ENCODE measurements at regions not wholly inside any gene's neighbourhood (a gene's known extent, or its start where the extent isn't known, plus 50 kb on each side); places are given as distances from the start of the nearest gene placed in this dataset.

- no peak overlapping the region for H3K27ac ChIP-seq (ENCODE audit: low read depth in 2 of 2, low read length in 1 of 2)
- H3K27me3 ChIP-seq (ENCODE audit: control insufficient read depth in 1 of 2, insufficient read depth in 2 of 2, low read length in 2 of 2): no peaks in the 10 kb centered on the region
- 60 to 69% methylated on average over 2 of the region's 2 CpGs for WGBS, 2 donors
- H3K36me3 ChIP-seq (ENCODE audit: control insufficient read depth in 2 of 2, insufficient read depth in 2 of 2, low read length in 1 of 2): no peaks in the 10 kb centered on the region
- H3K4me3 ChIP-seq (ENCODE audit: low read depth in 1 of 2, low read length in 2 of 2): no peak overlapping the region
- no peaks in the 10 kb centered on the region for H3K4me1 ChIP-seq (ENCODE audit: control insufficient read depth in 2 of 2, insufficient read depth in 2 of 2, low read length in 1 of 2)
- no peaks in the 10 kb centered on the region for H3K9me3 ChIP-seq (ENCODE audit: control insufficient read depth in 2 of 2, insufficient read depth in 1 of 2, low read depth in 1 of 2, low read length in 1 of 2)
Measured at GRCh38 chr12:84201976-84202375, 710.6 kb downstream of the SLC6A15 start.

DNA sequence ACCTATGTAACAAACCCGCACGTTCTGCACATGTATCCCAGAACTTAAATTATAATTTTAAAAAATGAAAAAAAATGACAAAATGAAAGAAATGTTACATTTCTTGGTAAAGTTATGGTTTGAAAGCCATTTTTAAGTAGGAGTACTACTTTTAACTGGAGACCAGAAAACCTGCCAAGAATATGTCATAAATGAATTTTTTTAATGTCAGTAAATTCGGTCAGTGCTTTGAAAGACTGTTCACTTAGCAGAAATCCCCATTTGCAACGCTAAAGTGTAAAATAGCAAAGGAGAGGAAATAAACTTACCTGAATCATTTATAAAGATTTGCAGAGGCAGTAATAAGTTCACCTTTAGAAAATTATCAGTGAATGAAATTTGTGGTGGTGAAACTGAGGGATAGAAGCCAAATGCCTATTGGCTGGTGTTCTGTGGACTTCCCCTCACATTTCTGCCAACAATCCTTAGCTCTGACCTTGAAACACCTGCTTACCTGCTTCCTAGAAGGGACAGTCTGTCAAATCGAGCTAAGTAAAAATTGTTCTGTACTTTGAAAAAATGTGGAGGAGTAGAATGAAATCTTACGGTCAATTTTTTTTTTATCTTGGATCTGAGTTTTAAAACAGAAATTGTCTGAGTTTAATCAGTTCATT lies 714.2 kb downstream of the SLC6A15 start:
- no peaks in the 10 kb centered on the region for H3K27me3 ChIP-seq (ENCODE audit: control insufficient read depth in 1 of 2, insufficient read depth in 2 of 2, low read length in 2 of 2)
- H3K36me3 ChIP-seq (ENCODE audit: control insufficient read depth in 2 of 2, insufficient read depth in 2 of 2, low read length in 1 of 2): no peaks in the 10 kb centered on the region
- no peak overlapping the region for H3K4me3 ChIP-seq (ENCODE audit: low read depth in 1 of 2, low read length in 2 of 2)
- WGBS, 2 donors: 55 to 60% methylated on average over 6 of the region's 6 CpGs
- H3K4me1 ChIP-seq (ENCODE audit: control insufficient read depth in 2 of 2, insufficient read depth in 2 of 2, low read length in 1 of 2): no peaks in the 10 kb centered on the region
- H3K9me3 ChIP-seq (ENCODE audit: control insufficient read depth in 2 of 2, insufficient read depth in 1 of 2, low read depth in 1 of 2, low read length in 1 of 2): no peaks in the 10 kb centered on the region
- no peak overlapping the region for H3K27ac ChIP-seq (ENCODE audit: low read depth in 2 of 2, low read length in 1 of 2)

GRCh38 chr12:84191779-84192178 lies 720.8 kb downstream of the SLC6A15 start:
- Histone ChIP-seq H3K27ac (ENCODE audit: low read depth in 2 of 2, low read length in 1 of 2) (no peak overlapping the region), H3K4me3 (ENCODE audit: low read depth in 1 of 2, low read length in 2 of 2) (no peak overlapping the region), H3K36me3 (ENCODE audit: control insufficient read depth in 2 of 2, insufficient read depth in 2 of 2, low read length in 1 of 2) (no peaks in the 10 kb centered on the region), H3K9me3 (ENCODE audit: control insufficient read depth in 2 of 2, insufficient read depth in 1 of 2, low read depth in 1 of 2, low read length in 1 of 2) (no peaks in the 10 kb centered on the region), H3K4me1 (ENCODE audit: control insufficient read depth in 2 of 2, insufficient read depth in 2 of 2, low read length in 1 of 2) (no peaks in the 10 kb centered on the region), H3K27me3 (ENCODE audit: control insufficient read depth in 1 of 2, insufficient read depth in 2 of 2, low read length in 2 of 2) (no peaks in the 10 kb centered on the region)
- WGBS, 2 donors: 50 to 51% methylated on average over 3 of the region's 3 CpGs

DNA sequence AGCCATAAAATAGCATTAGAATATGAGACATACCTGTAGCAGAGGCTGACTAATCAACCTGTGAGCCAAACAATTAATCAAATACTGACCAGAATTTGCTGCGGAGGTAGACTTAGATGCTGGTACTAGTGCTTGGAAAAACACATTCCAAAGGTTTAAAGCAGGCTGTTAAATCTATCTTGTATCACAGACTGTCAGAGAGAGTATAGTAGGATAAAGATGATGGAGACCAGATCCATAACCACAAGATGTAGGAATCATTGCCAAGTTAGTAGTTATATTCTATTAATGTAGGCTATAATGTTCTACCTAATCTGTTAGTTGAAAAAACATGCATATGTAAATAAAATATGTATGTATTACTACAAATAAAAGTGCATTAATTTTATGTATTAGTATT lies 726.2 kb downstream of the SLC6A15 start:
- Histone ChIP-seq H3K27ac (ENCODE audit: low read depth in 2 of 2, low read length in 1 of 2) (no peak overlapping the region), H3K27me3 (ENCODE audit: control insufficient read depth in 1 of 2, insufficient read depth in 2 of 2, low read length in 2 of 2) (no peaks in the 10 kb centered on the region), H3K4me3 (ENCODE audit: low read depth in 1 of 2, low read length in 2 of 2) (no peak overlapping the region), H3K9me3 (ENCODE audit: control insufficient read depth in 2 of 2, insufficient read depth in 1 of 2, low read depth in 1 of 2, low read length in 1 of 2) (no peaks in the 10 kb centered on the region), H3K36me3 (ENCODE audit: control insufficient read depth in 2 of 2, insufficient read depth in 2 of 2, low read length in 1 of 2) (no peaks in the 10 kb centered on the region), H3K4me1 (ENCODE audit: control insufficient read depth in 2 of 2, insufficient read depth in 2 of 2, low read length in 1 of 2) (no peaks in the 10 kb centered on the region)
- 52 to 58% methylated on average over 1 of the region's 1 CpG for WGBS, 2 donors

DNA sequence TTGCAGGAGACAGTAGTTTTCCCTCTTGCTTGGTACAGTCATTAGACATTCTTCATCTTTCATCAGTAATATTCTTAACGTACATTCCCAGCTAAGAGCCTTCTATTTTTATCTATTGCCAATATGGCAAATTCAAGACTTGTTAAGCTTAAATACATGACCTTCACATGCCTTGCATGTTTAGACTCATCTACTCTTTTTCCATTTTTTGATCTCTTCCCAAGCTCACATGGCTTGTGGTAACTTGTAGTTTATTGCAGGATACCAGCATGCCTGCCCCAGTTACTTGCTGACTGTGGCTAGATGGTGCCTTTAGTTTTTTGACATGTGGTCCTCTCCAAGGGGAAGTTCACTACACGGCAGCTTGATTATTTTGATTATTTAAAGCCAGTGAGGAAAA lies 729.0 kb downstream of the SLC6A15 start:
- no peak overlapping the region for H3K4me3 ChIP-seq (ENCODE audit: low read depth in 1 of 2, low read length in 2 of 2)
- no peak overlapping the region for H3K27ac ChIP-seq (ENCODE audit: low read depth in 2 of 2, low read length in 1 of 2)
- no peaks in the 10 kb centered on the region for H3K36me3 ChIP-seq (ENCODE audit: control insufficient read depth in 2 of 2, insufficient read depth in 2 of 2, low read length in 1 of 2)
- H3K4me1 ChIP-seq (ENCODE audit: control insufficient read depth in 2 of 2, insufficient read depth in 2 of 2, low read length in 1 of 2): no peaks in the 10 kb centered on the region
- no peaks in the 10 kb centered on the region for H3K9me3 ChIP-seq (ENCODE audit: control insufficient read depth in 2 of 2, insufficient read depth in 1 of 2, low read depth in 1 of 2, low read length in 1 of 2)
- no peaks in the 10 kb centered on the region for H3K27me3 ChIP-seq (ENCODE audit: control insufficient read depth in 1 of 2, insufficient read depth in 2 of 2, low read length in 2 of 2)
- WGBS, 2 donors: 39 to 47% methylated on average over 2 of the region's 2 CpGs

DNA sequence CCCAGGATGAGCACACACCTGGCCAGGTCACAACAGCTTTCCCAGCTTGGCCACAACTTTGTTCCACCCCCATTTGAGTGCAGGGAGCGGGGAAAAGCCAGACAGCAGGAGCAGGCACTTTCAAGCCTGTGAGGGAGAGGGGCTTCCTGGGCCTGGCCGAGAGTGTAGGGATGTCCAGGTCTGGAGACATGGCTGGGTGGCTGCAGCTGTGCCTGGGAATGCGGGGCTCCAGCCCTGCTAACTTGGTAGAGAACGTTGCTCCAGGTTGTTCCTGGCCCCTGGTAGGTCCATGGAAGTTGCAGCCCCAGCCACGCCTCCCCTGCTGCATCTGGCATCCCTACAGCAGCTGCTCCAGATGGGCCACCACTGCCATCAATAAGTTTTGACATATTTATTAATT lies 738.5 kb downstream of the SLC6A15 start:
- H3K4me1 ChIP-seq (ENCODE audit: control insufficient read depth in 2 of 2, insufficient read depth in 2 of 2, low read length in 1 of 2): peaks cover 0 to 5% of the 10 kb centered on the region in 2 donors
- no peaks in the 10 kb centered on the region for H3K27me3 ChIP-seq (ENCODE audit: control insufficient read depth in 1 of 2, insufficient read depth in 2 of 2, low read length in 2 of 2)
- 83 to 84% methylated on average over 5 of the region's 5 CpGs for WGBS, 2 donors
- H3K4me3 ChIP-seq (ENCODE audit: low read depth in 1 of 2, low read length in 2 of 2): no peak overlapping the region
- H3K36me3 ChIP-seq (ENCODE audit: control insufficient read depth in 2 of 2, insufficient read depth in 2 of 2, low read length in 1 of 2): no peaks in the 10 kb centered on the region
- H3K27ac ChIP-seq (ENCODE audit: low read depth in 2 of 2, low read length in 1 of 2): no peak overlapping the region
- H3K9me3 ChIP-seq (ENCODE audit: control insufficient read depth in 2 of 2, insufficient read depth in 1 of 2, low read depth in 1 of 2, low read length in 1 of 2): peaks cover 6 to 7% of the 10 kb centered on the region in 2 donors

DNA sequence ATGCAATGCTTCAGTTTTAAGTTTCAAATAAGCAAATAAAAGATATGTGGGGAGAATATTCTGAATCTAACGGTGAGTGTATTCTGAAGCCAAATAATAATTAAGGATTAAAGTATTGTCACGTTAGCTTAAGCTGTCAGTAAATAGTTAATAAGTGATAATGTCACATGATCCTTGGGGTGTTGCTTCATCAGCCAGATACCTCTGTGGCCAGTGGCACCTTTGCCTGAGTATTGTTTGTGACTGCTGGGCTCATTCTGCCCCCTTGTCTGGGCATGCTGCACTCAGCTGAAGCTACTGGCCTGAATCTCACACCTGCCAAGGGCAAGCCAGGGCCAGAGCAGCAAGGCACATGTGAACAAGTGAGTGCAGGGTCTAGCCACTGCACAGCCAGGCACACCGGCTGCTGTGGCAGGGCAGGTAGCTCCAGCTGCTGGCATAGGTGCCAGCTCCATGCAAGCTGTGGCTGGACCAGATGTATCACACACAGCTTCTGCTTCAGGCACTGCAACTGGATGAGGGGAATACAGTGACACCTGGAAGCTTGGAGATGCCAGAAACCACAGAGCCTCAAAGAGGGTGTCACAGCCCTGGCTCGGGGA lies 739.7 kb downstream of the SLC6A15 start:
- WGBS, 2 donors: 48 to 59% methylated on average over 4 of the region's 4 CpGs
- Histone ChIP-seq H3K9me3 (ENCODE audit: control insufficient read depth in 2 of 2, insufficient read depth in 1 of 2, low read depth in 1 of 2, low read length in 1 of 2) (peaks cover 6 to 7% of the 10 kb centered on the region in 2 donors), H3K27ac (ENCODE audit: low read depth in 2 of 2, low read length in 1 of 2) (no peak overlapping the region), H3K4me3 (ENCODE audit: low read depth in 1 of 2, low read length in 2 of 2) (no peak overlapping the region), H3K4me1 (ENCODE audit: control insufficient read depth in 2 of 2, insufficient read depth in 2 of 2, low read length in 1 of 2) (peaks cover 0 to 5% of the 10 kb centered on the region in 2 donors), H3K27me3 (ENCODE audit: control insufficient read depth in 1 of 2, insufficient read depth in 2 of 2, low read length in 2 of 2) (no peaks in the 10 kb centered on the region), H3K36me3 (ENCODE audit: control insufficient read depth in 2 of 2, insufficient read depth in 2 of 2, low read length in 1 of 2) (no peaks in the 10 kb centered on the region)

GRCh38 chr12:84166812-84167211 lies 745.8 kb downstream of the SLC6A15 start:
- Histone ChIP-seq H3K4me3 (ENCODE audit: low read depth in 1 of 2, low read length in 2 of 2) (no peak overlapping the region), H3K4me1 (ENCODE audit: control insufficient read depth in 2 of 2, insufficient read depth in 2 of 2, low read length in 1 of 2) (no peaks in the 10 kb centered on the region), H3K36me3 (ENCODE audit: control insufficient read depth in 2 of 2, insufficient read depth in 2 of 2, low read length in 1 of 2) (no peaks in the 10 kb centered on the region), H3K9me3 (ENCODE audit: control insufficient read depth in 2 of 2, insufficient read depth in 1 of 2, low read depth in 1 of 2, low read length in 1 of 2) (no peaks in the 10 kb centered on the region), H3K27me3 (ENCODE audit: control insufficient read depth in 1 of 2, insufficient read depth in 2 of 2, low read length in 2 of 2) (no peaks in the 10 kb centered on the region), H3K27ac (ENCODE audit: low read depth in 2 of 2, low read length in 1 of 2) (no peak overlapping the region)
- 19 to 20% methylated on average over 1 of the region's 1 CpG for WGBS, 2 donors

- no peaks in the 10 kb centered on the region for H3K27me3 ChIP-seq (ENCODE audit: control insufficient read depth in 1 of 2, insufficient read depth in 2 of 2, low read length in 2 of 2)
- no peaks in the 10 kb centered on the region for H3K4me1 ChIP-seq (ENCODE audit: control insufficient read depth in 2 of 2, insufficient read depth in 2 of 2, low read length in 1 of 2)
- H3K4me3 ChIP-seq (ENCODE audit: low read depth in 1 of 2, low read length in 2 of 2): no peak overlapping the region
- WGBS, 2 donors: 39% methylated on average over 2 of the region's 2 CpGs
- no peak overlapping the region for H3K27ac ChIP-seq (ENCODE audit: low read depth in 2 of 2, low read length in 1 of 2)
- H3K36me3 ChIP-seq (ENCODE audit: control insufficient read depth in 2 of 2, insufficient read depth in 2 of 2, low read length in 1 of 2): no peaks in the 10 kb centered on the region
- no peaks in the 10 kb centered on the region for H3K9me3 ChIP-seq (ENCODE audit: control insufficient read depth in 2 of 2, insufficient read depth in 1 of 2, low read depth in 1 of 2, low read length in 1 of 2)
Measured at GRCh38 chr12:84165998-84166571, 746.5 kb downstream of the SLC6A15 start.

DNA sequence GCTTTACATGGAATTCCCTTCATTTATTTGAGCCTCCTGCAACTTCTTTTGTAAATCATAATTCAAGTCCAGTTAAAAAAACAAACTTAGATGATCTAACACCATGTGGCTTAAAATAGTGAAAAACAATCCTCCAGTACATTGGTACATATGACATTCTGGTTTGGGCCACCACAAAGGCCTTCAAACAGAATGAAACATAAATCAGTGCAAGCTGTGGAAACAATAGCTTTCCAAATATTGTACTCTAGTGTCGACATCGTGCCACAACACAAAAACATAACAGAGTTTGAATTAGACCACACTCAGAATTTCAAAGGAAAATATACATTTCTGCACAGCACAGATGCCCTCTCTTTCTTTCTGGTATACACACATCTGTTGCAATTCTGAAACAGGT lies 751.3 kb downstream of the SLC6A15 start:
- no peaks in the 10 kb centered on the region for H3K9me3 ChIP-seq (ENCODE audit: control insufficient read depth in 2 of 2, insufficient read depth in 1 of 2, low read depth in 1 of 2, low read length in 1 of 2)
- no peaks in the 10 kb centered on the region for H3K27me3 ChIP-seq (ENCODE audit: control insufficient read depth in 1 of 2, insufficient read depth in 2 of 2, low read length in 2 of 2)
- H3K4me3 ChIP-seq (ENCODE audit: low read depth in 1 of 2, low read length in 2 of 2): no peak overlapping the region
- H3K4me1 ChIP-seq (ENCODE audit: control insufficient read depth in 2 of 2, insufficient read depth in 2 of 2, low read length in 1 of 2): no peaks in the 10 kb centered on the region
- no peak overlapping the region for H3K27ac ChIP-seq (ENCODE audit: low read depth in 2 of 2, low read length in 1 of 2)
- WGBS, 2 donors: 53 to 55% methylated on average over 2 of the region's 2 CpGs
- no peaks in the 10 kb centered on the region for H3K36me3 ChIP-seq (ENCODE audit: control insufficient read depth in 2 of 2, insufficient read depth in 2 of 2, low read length in 1 of 2)

All from esophagus (tissue), 2 donors.